SHP77 treated with DMSO at 0.1 percent for 48 hours (cell line): ENCODE measurements at regions not wholly inside any gene's neighbourhood (a gene's known extent, or its start where the extent isn't known, plus 50 kb on each side); places are given as distances from the start of the nearest gene placed in this dataset.

ENCODE experiments used
- DNase-seq: peaks from one replicate; lab custom pipeline; 2025; lab: John Stamatoyannopoulos, UW

GRCh38 chr12:92581604-92582003 is 121.2 kb upstream of the PLEKHG7 start:
- no peak for DNase-seq

- DNase-seq, result no peak
Measured at GRCh38 chr12:92574911-92575570, 127.7 kb upstream of the PLEKHG7 start.

- DNase-seq, result peak; percentile 14
Measured at GRCh38 chr12:92574051-92574783, 128.6 kb upstream of the PLEKHG7 start.

- no peak for DNase-seq
Measured at GRCh38 chr12:92573104-92573503, 129.7 kb upstream of the PLEKHG7 start.

DNA sequence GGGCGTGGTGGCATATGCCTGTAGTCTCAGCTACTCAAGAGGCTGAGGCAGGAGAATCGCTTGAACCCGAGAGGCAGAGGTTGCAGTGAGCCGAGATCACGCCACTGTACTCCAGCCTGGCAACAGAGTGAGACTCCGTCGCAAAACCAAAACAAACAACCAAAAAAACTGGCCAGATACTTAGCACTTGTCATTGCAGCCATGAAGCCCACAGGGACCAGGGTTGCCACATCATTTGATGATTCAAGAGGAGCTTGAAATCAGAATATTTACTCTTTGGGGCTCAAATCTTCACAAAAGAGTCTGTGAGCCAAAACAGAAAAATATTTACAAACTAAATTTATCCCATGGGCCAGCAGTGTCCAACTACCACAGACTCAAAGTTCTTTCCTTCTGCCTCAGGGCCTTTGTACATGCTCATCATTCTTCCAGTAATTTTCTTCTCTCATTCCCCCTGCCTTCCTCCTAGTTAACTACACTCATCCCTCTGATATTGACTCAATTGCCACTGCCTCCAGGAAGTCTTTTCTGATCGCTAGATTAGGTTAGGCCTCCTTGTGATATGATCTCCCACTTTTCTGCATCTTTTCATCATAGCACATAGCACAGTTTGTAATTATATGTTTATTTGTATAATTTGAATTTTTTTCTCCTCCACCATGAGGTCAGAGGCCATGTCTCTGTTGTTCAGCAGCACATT is 130.8 kb upstream of the PLEKHG7 start:
- DNase-seq, result no peak

DNA sequence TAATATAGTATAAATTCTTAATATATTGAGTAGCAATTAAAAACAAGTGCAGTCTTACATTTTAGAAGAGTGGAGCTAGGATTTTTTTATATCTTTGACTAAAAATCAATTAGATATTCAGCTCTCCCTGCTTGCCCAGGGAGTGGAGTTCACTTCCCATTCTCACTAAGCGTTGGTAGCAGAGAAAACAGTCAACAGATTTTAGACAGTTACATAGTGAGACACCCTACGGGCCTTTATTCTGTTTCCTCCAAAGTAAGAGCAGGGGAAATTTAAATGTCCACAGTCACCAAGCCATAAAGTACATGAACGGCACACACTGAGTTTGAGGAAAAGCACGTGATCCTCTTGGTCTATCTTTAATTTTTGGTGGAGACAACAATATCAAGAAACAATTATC is 131.6 kb upstream of the PLEKHG7 start:
- DNase-seq, result no peak

GRCh38 chr12:92570056-92570753 is 132.6 kb upstream of the PLEKHG7 start:
- DNase-seq, result peak; percentile 70

GRCh38 chr12:92568691-92569090 is 134.1 kb upstream of the PLEKHG7 start:
- no peak for DNase-seq

- no peak for DNase-seq
Measured at GRCh38 chr12:92566448-92567019, 136.3 kb upstream of the PLEKHG7 start.

DNA sequence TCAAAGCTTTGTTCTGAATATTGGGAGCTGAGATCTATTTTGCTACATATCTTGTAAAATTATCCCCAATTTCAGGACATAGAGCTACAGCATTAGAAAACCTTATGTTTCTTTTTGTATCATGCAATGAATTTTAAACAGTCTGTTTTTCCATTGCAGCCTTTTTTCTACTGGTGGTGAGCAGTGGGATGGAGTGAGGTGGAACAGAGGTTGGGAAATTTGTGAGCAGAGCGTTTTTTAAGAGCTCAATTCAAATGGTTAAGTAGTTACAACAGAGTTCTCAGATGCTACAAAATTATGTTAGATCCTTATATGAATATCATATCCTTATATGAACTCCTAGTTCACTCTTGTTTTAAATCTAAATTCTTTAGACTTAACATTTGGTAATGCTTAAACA is 139.0 kb upstream of the PLEKHG7 start:
- no peak for DNase-seq

- no peak for DNase-seq
Measured at GRCh38 chr12:92562063-92562734, 140.6 kb upstream of the PLEKHG7 start.

DNA sequence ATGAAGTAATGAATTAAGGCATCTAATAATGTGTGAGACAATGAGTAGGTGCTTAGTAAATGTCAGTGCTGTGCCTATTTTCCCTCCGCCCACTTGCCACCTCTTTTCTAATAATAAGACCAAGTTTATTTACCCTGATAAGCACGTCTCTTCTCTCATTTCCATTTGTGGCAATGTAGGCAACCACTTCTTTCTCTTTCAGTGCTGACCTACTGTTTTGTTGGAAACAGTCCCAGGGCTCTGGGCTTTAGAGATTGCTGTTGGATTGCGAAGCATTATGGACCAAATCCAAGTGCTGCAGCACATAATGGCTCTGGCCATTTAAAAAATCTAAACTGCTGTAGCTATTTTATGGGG is 141.3 kb upstream of the PLEKHG7 start:
- DNase-seq, result no peak

- DNase-seq, result no peak
Measured at GRCh38 chr12:92560713-92561542, 141.9 kb upstream of the PLEKHG7 start.

GRCh38 chr12:92558806-92559205 is 144.0 kb upstream of the PLEKHG7 start:
- DNase-seq, result no peak

DNA sequence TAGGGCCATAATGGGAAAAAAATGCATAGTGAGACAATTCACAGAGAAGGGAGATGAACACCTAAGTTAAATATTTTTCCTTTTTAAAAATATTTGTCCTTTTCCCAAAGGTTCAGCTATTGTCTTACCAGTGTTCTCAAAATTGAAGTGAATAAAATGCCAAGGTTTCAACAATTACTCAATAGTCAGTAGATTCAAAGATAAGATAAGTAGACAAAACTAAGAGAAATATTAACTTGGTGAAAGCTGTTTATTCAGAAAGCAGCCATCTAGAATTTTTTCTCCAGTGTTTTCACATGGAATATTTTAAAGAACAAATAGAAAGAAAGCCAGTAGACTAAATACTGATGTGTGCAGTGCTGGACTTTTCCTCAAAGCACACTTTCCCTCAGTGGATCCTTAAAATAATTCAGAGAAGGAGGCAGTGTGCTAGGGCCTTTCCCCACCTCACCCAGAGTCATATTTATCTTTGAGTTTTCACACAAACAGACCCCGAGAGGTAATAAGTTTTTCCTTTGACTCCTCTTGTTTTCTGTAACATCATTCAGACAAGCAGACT is 144.5 kb upstream of the PLEKHG7 start:
- DNase-seq, result no peak

DNA sequence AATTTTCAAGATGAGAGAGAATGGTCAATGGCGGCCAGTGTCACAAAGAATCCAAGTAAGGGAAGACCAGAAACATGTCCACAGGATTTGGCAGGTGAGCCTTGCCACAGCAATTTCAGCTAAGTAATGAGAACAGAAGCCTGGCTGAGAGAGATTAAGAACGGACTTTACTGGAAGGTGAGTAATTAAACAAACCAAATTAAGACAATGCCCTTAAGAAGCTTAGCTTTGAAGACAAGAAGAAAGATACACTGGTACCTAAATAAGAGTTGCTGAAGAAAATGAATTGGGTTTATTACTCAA is 145.4 kb upstream of the PLEKHG7 start:
- no peak for DNase-seq

DNA sequence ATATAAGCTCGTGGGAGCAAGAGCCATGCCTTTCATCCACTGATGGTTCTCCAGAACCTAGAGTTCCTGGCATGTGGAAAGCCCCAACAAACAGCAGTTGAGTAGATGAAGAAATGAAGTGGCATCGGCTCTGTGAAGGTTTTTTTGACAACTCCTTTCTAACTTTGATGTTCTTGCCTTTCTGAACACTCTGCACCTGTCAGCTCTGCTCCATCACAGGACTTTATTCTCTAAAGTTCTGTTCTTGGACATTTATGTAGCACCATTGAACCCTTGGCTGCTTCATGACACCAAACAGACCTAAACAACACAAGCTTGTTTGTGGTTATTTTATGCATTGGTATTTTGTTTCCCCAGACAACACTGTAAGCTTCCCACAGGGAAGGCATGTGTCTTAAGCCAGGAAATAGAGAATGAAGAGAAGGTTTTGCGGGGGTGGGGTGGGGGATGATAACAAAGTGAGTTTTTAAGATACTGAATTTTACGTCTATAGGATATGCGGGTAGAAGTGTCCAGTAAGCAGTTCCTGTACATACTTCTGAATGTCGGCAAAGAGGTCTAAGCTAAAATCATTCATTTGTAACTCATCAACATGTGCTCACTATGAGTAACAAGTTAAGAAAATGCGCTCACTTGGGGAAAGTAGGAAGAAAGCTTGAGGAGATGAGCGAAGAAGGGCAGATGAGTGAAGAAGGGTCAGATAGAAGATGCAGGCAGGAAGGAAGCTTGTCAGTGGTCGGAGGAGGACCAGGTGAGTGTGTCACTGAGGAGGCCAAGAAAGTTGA is 146.0 kb upstream of the PLEKHG7 start:
- DNase-seq, result no peak

GRCh38 chr12:92556141-92556540 is 146.6 kb upstream of the PLEKHG7 start:
- DNase-seq, result no peak

GRCh38 chr12:92554158-92555073 is 148.4 kb upstream of the PLEKHG7 start:
- DNase-seq, result no peak
